GM18526 (cell line): ENCODE measurements at regions not wholly inside any gene's neighbourhood (a gene's known extent, or its start where the extent isn't known, plus 50 kb on each side); places are given as distances from the start of the nearest gene placed in this dataset.

Experiments used
- POLR2A ChIP-seq: IDR thresholded peaks from 3 replicates; pipeline ENCODE4 v1.6.1; 2011; ENCODE audit not compliant: insufficient read length; ENCODE audit errors: extremely low read depth

DNA sequence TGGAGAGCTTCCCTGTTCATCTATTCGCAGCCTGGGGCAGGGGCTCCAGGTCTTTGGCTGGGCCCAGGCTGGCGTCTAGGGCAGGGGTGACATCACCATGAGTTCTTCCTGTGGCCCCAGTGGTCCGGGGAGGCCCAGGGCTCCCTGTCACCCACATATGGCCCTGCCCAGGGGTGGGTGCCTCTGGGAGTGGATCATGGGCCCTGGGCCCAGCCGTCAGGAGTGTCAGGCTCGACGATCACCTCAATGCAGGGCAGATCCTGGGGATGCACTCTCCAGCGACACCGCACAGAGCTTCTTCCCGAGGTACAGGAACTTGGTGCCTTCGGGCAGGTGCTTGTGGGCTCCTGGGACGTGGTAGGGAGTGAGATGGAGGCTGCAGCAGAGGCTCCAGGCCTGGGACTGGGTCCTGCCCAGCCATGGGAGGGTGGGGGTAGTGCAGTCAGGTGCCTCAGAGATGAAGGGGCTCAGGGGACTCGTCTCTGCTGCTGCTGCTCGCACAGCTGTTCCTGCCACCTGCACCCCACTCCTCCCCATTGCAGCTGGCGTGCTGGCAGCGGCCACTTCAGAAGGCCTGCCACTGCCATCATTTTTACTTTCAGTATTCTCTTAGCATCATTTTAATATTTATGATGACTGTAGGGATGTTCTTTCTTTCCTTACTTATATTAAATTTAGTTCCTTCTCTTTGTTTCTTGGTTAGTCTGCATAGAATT is 196.0 kb upstream of the VRK2 start:
- no peak for TF ChIP-seq POLR2A

DNA sequence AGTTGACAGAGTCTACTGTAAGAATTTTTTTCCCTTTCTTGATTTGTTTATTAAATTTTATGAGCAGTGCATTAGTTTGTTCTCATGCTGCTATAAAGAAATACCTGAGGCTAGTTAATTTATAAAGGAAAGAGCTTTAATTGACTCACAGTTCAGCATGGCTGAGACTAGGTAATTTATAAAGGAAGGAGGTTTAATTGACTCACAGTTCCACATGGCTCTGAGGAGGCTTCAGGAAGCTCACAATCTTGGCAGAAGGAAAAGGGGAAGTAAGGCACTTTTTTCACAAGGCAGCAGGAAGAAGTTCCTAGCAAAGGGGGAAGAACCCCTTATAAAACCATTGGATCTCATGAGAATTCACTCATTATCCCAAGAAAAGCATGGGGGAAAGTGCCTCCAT is 191.4 kb upstream of the VRK2 start:
- TF ChIP-seq POLR2A: no peak

DNA sequence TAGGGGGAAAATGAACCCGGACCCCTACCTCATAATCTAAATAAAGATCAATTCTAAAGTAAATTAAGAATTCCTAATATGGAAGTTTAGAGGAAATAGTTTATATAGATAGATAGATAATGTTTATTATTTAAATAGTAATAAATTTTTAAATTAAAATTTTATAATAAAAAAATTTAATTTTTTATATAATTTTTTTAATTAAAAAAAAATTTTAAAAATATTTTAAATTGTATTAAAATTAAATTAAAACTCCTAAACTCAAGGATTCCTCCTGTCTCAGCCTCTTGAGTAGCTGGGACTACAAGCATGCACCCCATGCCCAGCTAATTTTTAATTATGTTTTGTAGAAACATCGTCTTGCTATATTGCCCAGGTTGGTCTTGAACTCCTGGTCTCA is 186.9 kb upstream of the VRK2 start:
- no peak for TF ChIP-seq POLR2A

DNA sequence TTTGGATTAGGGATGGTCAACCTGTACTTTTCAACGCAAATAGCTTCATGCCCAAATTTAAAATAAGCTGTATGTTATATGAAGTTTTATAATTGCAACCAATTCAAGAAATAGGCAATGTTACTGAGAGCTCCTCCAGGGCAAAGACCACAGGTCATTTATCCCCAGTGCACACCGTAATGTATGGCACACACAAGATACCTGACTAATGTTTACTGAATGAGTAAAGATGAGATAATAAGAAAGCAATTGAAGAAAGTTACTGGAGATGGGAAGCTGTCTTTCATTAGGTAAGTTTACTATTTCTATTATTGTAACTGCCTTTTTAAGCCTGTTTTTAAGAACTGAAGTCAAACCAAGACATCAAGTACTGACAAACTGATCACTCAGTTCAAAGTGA is 184.5 kb upstream of the VRK2 start:
- no peak for TF ChIP-seq POLR2A

DNA sequence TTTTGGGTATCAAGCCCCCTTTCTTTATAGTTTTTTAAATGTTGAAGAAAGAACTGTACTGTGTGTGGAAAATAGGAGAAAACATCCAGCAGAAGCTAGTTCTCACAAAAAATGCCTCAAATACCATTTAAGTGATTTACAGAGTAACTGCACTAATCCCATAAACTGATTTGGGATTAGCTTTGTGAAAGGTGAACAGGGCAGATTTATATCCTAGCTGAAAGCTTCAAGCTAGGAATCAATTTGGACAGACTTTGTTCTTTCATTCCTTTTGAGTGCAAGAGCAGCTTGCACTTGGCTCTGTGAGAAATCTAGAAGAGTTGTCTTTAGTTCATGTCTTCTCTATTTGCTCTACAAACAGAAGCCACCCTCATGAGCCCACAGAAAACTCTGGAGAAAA is 183.9 kb upstream of the VRK2 start:
- no peak for TF ChIP-seq POLR2A

DNA sequence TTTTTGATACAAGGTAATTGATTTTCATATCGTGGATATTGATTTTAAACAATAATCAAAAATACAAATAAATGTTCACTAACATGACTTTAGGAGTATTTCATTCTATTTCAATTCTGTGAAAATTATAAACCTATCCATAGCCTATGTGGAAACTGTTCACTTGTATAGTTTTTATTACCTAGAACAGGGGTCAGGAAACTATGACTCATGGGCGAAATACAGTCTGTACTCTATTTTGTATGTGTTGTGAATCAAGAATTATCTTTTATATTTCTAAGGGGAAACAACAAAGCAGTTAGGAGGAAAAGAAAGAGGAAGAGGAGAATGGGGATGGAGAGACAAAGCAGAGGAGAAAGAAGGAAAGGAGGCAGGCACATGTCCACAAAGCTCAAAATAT is 181.7 kb upstream of the VRK2 start:
- TF ChIP-seq POLR2A: no peak

DNA sequence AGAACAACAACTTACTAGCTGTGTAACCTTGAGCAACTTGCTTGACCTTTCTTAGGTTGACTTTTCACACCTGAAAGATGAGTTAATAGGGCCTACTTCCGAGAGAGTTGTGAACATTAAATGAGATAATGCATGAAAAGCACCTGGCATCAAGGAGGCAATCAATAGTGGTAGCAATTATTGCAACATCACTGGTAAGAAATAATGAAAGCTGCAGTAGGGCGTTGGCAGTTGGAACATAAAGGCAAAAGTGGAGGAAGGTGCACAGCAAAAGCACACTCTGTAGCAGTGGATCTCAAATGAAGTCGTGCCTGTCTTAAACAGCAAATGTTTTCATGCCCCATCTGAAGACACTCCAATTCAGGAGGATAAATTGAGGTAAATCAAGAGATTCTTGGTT is 178.9 kb upstream of the VRK2 start:
- TF ChIP-seq POLR2A: no peak

DNA sequence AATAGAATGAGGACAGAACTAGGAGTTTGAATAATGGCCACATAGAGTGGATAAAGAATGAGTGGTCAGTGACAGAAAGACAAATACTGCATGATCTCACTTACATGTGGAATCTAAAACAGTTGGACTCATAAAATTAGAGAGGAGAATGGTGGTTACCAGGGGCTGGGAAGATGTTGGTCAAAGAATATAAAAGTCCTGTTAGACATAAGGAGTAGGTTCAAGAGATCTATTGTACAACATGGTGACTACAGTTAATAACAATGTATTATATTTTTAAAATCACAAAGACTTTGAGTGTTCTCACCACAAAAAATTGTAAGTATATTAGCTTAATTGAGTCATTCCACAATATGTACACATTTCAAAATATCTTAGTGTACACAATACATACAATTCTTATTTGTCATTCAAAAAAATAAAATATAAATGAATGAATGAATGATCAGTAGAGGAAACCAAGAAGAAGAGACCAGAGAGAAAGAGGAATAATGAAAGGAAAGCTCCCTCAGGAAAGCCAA is 177.9 kb upstream of the VRK2 start:
- no peak for TF ChIP-seq POLR2A

DNA sequence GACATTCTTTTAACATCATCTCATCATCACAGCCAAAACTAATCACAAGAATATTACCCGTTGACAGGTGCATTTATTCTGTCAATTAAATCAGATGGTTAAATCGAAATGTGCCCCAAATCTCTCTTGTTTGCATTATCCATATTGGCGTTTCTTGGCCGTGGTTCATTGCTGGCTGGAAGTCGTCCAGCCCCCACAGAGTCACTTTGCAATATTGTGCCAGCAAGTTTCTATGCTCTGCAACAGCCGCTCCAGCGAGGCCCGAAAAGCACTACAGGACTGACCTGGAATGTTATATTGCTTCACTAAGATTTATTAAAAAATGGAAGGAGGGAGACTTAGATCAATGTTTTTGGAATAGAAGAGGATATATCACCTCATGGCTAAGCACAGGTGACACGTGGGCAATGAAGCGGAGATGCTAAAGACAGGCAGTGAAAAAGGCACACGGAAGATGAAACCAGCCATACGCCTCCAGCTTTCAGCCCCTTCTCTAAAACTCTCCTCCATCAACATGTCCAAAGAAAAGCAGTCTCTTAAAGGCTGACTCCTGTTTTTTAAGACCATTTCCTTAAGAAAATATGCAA is 176.8 kb upstream of the VRK2 start:
- TF ChIP-seq POLR2A: no peak

DNA sequence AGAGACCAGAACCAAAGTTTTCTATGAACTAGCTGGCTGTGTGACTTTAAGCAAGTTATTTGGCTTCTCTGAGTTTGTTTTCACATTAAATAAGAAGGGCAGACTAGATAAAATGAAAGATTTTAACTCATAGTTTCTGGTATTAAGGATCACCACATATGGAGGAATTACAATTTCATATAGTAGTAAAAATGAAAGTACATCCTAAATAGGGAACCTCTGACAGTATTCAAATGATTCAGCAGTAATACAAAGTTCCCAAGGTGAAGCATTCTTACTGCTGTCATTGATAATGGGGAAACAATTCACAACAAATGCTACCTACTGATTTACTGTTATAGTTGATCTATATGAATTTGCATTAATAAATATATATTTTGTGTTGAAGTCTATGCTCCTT is 170.3 kb upstream of the VRK2 start:
- TF ChIP-seq POLR2A: no peak

DNA sequence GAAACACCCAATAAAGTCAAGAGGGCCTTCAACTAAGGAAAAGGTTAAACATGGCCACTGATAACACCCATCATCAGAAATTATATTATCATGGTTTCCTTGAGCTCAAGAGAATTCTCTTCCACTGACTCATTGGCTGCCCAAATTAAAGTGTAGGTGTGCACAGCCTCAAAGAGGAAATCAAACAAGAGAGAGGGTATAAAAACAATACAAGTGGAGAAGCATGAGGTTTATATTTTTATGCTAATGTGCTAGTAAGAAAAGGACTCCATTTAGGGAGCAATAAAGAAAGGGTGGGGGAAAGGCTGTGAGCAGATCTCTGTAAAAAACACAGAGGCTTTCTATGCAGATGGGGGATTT is 168.8 kb upstream of the VRK2 start:
- TF ChIP-seq POLR2A: no peak

DNA sequence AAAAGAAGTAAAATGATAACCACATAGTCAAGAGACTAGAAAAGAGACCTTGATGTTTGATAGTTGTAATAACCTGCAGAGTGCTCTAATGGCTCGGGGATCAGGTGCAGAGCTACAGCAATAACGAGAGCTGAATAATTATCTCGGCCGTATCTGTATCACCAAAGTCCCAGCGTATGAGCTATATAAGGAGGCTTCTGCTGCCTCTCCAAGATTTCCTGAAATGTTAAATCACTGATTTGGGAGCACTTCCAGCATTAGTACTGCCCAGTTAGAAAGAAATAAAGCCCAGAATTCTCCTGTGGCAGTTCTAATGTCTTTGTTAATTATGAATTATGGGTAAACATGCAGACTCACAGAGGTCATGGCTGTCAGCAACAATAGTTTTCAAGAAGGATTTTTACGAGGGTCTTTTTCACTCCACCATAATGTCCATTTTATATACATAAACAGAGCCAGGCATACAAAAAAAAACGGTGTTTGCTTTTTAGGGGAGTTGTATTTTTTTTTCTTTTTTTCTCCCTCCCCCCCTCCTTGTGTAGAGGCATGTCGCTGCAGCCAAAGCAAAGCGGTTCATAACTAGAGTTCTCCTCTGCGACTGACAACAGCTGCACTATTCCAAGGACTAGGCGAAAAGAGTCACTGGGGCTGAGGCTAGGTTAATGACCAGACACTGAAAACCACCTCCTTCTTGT is 168.3 kb upstream of the VRK2 start:
- TF ChIP-seq POLR2A: no peak

DNA sequence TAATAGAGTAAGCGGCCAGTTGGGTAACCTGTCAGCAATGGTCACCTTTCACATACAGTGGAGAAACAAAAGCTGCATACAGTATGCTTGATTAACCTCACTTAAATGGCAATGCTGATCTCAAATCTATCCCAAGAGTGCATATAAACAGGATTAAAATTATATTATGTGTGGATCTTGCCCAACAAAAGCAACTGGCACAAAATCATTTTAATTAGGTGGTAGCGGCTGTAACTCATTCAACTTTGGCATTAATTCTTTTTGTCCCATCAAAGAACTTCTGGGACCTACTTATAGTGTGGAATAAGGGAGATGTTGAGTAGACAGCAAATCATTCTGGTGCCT is 167.8 kb upstream of the VRK2 start:
- TF ChIP-seq POLR2A: no peak

DNA sequence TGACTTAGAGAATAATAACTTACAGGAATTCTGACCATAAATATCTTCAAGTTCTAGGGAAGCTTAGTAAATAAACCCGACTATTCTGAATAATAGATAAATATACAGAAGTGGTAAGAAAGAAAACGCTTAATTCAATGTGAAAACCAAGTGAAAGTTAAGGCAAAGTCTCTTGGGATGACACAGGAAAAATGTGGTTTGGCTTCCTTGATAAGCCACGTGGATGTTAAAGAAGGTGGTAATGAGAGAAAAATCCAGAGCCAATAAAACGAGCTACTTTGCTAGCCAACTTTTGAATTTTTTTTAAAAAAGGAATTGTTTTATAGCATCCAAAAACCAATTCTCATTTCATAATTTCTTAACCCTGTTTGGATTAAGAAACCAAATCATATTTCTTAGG is 166.2 kb upstream of the VRK2 start:
- TF ChIP-seq POLR2A: no peak

DNA sequence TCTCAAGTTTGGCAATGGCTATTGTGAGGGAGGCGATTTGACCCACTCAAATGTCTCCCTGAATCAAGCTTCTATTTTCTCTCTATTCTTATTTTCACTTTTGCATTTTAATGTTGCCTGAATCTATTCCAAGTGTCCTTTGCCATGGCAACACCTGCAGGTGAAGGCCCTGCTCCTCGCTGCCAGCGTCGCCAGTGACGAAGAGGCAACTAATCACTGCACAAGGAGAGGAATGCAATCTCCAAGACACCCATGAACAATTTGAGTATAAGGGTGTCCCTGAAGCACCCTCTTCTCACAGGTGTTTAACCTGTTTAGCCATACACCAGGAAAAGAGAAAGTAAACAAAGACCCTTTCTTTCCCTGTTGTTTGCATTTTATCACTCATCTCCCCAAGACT is 165.6 kb upstream of the VRK2 start:
- no peak for TF ChIP-seq POLR2A
